DMS114 treated with DMSO at 0.1 percent for 48 hours (cell line): ENCODE measurements at regions not wholly inside any gene's neighbourhood (a gene's known extent, or its start where the extent isn't known, plus 50 kb on each side); places are given as distances from the start of the nearest gene placed in this dataset.
"Not testable (repeated sequence)": the region's sequence is repeated elsewhere in the genome, so short reads cannot be mapped to it uniquely, and the experiment has no call there.

Experiments
- DNase-seq: peaks from one replicate; lab custom pipeline; 2025; ENCODE audit not compliant: unreplicated experiment; lab: John Stamatoyannopoulos, UW

DNA sequence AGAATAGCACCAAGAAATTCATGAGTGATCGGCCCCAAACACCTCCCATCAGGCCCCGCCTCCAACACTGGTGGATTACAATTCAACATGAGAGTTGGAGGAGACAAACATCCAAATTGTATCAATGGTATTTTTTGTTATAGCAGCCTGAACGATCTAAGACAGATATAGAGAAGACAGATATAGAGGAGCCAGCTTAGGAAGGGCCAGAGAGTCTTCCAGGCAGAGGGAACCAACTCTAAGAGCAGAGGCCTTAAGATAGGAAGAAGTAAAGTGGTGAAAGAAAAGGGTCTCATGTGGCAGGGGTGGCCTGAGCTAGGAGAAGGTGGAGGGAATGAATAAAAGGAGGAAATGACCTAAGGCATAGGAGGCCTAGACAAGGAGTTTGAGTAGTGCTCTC, 158.8 kb upstream of the TBL1XR1 start:
- no peak for DNase-seq

DNA sequence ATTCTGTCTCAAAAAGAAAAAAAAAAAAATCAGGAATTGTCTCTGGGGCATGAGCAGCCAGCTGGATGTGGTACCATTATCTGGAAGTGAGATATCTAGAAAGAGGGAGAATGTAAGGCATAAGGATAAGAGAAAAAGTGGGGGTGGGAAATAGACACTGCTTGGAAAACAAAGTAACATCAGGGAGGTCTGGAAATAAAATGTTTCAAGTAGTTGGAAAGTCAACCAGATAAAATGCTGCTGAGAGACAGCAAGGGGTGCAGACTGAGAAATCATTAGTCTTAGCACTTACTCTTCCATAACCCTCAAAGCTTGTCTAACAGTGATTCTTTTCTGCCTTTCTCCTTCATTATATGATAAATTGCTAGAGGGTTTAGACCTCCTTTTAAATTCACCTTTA, 159.7 kb upstream of the TBL1XR1 start:
- DNase-seq, result no peak

DNA sequence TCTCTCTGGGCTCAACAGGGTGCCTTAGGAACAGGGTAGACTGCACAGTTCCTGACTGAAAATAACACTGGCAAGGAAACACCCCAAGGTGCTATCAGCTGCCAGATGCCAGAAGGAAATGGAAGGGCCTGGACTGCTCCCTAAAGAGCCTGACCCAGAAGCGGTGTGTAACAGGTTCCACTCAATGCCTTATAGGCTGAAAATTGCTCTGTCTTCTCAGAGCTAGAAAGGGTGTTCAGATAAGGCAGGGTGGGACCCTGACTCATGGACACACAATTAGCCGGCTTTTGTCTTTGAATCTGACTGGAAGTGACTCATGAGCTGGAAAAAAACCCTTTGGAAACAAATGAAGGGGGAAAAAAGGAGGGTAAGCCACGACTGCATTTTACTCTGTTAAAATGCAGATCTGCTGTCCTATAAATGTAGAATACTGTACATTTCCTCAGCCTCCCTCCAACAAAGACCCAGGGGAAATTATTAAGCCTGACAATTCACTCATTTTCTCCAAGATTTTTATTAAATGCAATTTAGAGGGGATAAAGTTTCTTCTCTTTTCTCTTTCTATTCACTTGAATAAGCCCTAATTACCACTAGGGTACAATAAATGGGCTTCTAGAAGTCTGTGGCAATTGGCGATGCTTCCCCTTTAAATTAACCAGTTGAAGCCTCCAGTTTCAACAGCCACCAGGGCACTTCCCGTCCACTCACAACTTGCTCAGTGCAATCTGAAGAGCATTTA, 160.2 kb upstream of the TBL1XR1 start:
- DNase-seq, result peak; percentile 29

DNA sequence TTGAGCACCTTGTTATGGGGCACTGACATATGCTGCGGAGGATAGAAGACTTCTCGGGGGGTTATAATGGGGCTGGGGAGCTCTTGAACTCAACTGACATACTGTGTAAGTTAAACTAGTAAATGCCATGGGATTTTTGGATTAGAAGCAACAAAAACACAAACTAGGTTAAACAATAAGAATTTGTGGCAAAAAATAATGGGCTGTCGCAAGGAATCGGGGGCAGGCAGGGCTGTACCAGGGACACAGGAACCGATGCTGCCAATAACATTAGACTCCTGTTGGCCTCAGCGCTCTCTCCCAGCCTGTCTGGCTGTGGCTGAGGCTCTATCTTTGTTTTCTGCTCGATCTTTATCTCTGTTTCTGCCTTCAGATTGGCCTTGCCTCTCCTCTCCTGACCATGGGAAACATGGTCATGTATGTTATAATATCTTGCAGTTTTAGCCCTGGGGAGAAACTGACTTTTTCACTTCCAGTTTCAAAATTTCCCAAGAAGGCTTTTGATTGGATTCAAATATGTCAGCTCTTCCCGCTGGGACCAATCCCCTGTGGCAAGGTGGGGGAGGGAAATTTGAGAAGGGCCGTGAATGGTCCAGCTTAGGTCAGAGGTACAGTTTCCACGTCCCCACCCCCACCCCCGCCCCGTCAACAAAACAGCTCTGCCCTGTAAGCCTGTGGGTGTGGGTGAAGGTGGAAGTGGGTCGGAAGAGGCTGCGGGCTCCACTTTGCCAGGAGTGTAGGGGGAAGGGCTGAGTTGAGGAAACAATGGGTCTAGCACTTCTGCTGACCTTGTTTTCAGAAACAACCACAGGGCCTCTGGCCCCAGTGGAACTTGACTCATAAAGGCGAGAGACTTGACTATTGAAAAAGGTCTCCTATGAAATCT, 161.1 kb upstream of the TBL1XR1 start:
- no peak for DNase-seq

DNA sequence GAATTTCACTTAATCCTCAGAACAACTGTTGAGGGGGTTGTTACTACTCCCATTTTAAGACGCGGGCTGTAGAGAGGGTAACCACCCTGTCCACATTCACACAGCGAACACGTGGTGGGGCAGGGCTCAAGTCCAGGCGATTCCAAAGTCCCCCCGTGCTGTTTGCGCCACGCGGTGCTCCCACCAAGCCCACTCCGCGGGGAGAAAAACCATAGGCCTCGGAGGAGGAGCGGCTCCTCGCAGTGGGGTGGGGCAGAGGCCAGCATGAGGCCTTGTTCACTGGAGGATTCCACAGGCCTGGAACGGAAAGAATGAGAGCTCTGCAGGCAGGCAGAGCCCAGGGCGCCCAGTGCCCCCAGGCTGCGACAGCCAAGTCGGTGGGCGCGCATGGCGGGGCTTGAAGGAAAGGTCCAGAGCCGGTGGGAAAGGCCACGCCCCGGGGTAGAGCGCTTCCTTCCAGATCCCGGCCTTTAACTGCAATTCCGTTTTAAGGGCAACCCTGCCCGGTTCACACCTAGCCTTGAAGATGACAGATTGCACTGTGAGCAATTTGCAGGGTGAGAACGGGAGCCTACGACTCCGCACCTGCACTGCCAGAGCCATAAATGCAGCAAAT, 161.8 kb upstream of the TBL1XR1 start:
- no peak for DNase-seq

DNA sequence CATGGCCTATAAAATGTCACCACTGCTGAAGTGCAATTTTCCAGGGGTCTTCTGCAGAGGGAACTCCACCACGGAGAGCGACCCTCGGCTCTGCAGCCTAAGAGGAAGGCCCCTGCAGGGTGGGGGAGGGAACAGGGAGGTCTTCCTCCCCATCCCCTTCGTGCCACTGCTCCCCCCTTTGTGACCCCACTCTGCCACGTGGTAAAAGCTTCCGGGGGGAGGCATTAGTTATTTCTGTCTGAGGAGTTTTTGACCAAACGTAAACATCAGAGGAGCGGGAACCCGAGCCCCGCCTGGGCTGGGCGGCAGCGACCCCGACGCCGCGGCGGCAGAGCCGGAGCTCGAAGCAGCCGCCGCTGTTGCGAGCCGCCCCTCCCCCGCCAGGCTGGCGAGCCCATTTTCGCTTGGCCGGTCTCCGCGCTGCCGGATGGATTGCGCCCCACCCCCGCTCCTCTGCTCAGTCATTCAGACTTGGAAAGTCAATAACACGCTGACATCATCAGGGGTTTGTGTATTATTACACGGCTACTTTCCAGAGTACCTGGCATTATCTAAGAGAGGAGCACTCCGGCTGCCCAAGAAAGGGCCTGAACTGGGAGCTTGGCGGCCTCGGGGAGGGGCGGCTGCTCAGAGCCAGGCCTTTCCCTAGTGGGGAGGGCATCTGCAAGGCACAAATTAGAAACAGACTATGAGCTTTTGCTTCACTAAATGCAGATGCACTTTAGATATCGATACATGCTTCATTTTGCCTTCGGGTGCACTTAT, 162.5 kb upstream of the TBL1XR1 start:
- DNase-seq, result peak; percentile 88

DNA sequence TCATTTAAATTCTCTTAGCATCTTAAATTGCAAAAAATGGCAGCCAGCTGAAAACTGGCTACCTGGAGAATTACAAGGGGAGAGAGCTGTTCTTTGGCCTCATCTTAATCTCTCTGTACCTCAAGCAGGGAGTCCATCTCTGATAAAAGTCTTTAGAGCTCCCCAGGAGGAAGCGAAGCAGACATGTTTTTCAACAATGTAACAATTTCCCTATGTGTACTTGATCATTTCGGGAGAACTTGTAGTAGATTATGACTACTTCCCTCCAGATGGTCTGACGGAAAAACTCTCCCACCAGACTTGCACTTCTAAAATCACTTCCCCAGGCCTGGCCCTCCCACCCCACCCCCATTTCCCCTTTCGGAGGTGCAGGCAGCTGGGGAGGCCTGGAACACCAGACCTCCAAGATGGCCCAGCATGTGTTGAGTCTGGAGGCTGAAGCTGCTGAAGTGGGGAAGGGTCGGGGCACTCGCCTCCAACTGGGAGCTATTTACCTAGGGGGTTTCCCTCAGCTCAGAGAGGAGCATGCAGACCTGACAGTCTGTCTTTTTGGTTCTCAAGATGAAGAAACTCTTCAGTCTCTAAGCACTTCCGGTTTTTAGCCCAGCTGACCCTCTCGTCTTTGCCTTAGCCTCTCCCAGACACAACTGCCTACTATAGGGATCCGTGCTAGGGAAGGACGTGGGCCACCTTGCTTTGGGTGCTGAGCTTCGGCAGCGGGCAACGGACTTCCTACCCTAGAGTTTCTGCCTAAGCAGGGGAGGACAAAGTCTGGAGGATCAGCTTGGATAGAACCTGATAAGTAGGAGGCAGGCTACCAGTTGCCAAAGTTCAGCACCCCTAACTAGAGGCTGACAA, 164.0 kb upstream of the TBL1XR1 start:
- DNase-seq, result no peak

DNA sequence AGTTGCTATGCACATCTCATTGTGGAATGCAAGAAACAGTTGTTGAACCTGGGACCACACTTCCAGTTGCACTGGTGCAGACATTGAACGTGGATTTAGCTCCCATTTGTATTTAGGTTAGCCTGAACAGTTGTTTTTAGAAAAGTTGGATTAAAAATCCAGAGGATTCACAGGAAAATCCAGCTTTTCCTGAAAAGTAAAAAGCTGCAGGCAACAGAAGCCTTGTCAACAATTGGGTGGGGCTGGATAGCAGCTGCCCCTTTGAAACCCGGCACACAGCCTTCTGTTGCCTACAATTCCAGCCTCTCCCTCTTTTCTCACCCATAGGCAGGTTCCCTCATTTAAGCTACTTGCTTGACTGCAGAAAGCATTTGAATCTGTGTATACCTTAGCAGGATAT, 165.3 kb upstream of the TBL1XR1 start:
- DNase-seq, result no peak

DNA sequence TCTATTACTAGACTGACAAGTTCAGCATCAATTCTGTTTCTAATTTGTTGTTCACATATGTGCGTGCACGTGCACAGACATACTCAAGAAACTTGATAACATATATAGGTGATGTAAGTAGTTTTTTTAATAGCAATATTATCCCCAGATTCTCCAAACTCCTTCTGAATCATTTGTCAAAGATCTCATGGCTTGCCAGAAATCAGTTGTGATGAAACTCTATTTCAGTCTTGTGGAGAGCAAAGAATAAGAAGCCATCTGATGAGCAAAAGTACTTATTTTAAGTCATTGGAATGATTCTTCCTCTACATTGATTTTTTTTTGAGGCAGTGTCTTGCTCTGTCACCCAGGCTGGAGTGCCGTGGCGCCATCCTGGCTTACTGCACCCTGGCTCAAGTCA, 167.0 kb upstream of the TBL1XR1 start:
- DNase-seq, result no peak

DNA sequence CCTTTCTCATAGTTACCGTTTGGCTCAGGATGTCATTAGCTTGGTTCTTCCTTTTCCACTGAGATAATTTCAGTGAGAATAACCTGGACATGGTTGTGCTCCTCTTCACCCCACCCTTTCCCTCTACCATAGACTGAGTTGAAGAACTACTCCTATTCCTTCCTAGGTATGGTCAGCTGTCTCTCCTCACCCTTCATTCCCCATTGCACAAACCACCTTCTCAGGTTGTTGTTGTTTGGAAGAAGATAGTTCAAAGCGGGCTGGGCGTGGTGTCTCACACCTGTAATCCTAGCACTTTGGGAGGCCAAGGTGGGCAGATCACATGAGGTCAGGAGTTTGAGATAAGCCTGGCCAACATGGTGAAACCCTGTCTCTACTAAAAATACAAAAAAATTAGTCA, 168.0 kb upstream of the TBL1XR1 start:
- DNase-seq, result not testable (repeated sequence)

DNA sequence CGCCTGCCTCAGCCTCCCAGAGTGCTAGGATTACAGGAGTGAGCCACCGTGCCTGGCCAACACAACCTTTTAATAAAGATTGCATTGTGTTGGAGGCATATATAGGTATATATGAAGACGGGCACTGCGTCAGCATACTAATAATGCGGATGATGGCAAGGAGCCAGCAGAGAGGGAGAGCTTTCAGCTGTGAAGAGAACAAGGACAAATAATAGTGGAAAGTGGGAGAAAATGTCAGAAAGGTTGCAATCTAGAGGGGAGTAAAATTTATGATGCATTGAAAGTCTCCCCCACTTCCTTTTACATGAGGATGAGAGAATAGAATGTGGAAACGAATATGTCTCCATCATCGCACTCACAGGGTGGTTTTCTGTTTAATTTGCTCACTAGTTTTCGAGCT, 170.5 kb upstream of the TBL1XR1 start:
- DNase-seq, result no peak

DNA sequence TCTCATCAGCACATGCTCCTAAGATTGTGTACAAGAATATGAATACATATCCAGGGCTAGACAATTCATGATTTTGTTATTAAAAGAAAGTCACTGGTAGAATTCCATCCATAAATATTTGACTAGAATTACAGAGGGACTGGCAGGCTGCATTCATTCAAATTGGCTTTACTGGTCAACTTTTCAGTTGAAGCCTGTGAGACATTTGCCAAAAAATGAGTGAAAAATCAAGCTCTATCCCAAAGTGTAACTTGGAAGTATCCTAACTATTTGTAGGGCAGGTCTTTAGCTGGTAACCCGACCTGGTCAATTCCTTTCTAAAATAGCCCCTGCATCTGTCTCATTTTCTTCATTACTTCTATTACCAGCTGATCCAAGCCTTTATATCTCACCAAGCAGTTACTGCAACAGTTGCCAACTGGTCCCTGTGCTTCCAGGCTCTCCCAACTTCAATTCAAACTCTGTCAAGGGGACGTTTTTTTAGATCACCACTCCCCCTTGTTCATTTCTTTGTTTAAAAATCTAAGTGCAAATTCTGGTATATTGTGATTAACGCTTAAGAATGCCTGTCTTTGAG, 173.1 kb upstream of the TBL1XR1 start:
- DNase-seq, result no peak

DNA sequence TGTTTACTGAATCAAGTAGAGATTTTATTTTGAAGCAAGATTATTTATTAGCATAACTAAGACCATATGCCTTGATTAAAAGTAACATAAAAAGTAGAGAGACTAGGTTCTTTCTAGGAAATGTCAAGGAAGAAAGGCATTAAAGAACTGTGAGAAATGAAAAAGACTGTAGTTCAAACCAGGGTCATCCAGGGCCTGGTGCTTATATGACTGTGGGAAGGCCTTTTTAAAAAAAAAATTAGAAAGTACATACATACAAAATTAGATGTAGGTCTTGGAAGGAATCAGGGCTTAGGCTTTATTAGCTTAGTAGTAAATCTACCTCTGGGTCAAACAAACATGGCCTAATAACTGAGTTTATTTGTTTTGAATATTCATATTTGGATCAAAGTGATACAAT, 173.9 kb upstream of the TBL1XR1 start:
- DNase-seq, result no peak

DNA sequence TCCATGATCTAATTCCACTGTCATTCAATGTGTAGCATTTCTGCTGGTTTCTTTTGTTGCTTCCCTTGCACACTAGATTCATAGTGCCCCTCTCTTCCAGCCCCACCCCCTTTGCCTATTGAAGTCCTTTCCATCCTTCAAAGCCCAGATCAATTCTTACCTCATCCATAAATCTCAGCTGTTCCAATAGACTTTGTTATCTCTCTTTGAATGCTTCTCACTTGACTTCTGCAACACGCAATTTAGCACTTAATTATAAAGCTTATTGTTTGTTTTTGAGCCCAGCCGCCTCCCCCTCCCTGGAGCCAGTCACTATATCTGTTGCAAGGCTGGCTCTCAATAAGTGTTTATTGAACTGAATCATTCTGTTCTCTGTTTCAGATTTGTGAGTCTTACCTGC, 174.6 kb upstream of the TBL1XR1 start:
- no peak for DNase-seq

DNA sequence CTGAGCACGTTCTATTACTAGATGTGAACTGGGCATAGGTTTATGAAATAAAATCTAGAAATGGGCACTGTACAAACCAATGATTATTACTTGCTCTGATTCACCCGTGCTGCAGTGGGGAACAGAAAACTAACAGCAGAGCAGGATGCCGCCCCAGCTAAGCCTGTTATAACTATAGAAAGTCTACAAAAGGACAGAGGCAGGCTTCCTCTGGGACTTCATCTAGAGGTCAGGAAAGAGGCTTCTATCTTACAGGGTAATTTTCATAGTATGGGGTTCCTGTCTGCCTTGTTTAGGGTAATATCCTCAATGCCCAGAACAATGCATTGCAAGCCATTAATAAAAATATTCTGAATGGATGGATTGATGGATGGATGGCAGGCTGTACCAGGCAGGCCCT, 177.0 kb upstream of the TBL1XR1 start:
- no peak for DNase-seq

DNA sequence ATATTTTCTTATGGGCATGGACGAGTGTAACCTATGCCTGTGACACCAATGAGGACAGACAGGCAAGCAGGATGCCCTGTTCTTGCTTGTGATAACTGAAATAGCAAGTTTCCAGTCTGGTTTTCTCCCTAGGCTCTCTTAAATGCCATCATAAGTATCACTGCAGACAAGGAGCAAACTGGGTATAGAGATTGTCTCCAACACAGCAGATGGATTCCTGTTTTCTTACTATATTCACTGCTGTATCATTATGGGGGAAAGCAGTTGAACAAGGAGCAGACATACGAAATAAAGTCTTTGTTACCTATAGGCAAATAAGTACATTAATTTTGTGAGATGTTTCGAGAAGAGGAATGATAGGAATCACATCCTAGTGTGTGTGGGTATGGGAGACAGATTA, 178.0 kb upstream of the TBL1XR1 start:
- no peak for DNase-seq

DNA sequence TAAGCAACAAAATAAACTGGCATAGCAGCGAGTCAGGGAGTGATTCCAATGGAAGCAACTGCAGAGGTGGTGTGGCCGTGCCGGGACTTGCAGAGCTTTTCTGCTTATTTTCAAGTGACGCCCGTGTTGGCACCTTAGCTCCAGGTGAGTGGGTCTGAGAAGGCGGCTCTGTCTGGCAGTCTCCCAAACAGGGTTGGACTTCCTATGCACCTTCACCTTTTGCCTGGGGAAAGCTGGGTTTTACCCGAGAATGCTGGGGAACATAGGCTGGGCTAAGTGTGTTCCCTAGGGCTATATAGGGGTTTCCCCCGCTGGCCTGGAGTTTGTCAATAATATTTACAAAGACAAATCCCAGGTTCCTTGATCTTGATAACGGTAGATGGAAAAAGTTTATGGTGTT, 179.9 kb upstream of the TBL1XR1 start:
- no peak for DNase-seq

DNA sequence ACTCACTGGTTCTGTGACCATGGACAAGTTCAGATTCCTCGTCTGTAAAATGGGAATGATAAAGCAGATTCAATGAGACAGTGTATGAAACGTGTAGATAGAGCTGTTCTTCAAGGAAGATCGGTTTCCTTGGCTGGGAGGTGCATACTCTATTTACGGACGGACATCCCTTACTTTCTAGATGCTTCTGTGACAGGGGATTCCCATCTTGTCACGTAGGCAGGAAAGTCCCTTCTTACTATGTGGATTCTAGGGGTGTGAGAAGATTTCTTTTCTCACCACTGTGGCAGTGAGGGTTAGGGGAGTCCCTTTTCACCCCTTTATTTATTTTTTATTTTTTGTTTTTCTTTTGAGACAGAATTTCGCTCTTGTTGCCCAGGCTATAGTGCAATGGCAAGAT, 180.9 kb upstream of the TBL1XR1 start:
- DNase-seq, result no peak

DNA sequence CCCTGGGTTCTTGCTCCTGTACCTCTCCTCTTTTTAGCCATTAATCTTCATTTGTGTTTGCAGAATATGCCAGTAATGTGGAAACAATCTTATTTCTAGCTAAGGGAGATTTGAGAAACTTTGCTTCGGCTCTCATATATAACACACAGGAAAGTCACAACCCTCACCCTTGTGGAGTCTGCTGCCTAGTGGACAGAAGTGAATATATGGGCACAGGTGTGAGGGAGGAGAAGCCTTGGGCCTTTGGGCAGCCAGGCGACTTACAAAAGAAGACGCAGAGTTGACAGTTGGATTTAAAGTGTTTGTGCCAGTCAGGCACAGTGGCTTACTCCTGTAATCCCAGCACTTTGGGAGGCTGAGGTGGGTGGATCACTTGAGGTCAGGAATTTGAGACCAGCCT, 181.8 kb upstream of the TBL1XR1 start:
- DNase-seq, result no peak

DNA sequence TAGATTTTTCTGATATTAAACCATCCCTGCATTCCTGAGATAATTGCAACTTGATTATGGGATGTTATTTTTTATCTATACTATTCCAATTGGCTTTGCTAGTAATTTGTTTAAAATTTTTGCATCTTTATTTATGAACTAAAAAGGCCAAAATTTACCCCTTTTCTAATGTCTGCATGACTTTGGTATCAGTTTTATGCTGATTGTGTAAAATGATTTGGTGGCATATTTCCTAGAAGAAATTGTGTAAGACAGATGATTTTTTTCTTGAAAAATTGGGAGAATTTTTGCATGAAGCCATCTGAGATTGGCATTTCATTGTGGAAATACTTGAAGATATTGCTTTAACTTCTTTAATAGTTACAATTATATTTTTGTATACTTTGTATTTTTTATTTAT, 183.8 kb upstream of the TBL1XR1 start:
- DNase-seq, result no peak
